SK-MEL-5 (cell line): ENCODE measurements at regions not wholly inside any gene's neighbourhood (a gene's known extent, or its start where the extent isn't known, plus 50 kb on each side); places are given as distances from the start of the nearest gene placed in this dataset.

Experiments used
- DNase-seq: peaks from one replicate; pipeline ENCODE4 v3.0.0-alpha.2; 2016; ENCODE audit warnings: low read depth, low spot score
- in situ Hi-C: cut with HindIII; loops from 2 replicates; pipeline ENCODE4 v1.10.0; 2016; ENCODE audit warnings: low sequenced_read_pairs, high pct_unique_total_duplicates, low pct_unique_long_range_greater_than_20kb

DNA sequence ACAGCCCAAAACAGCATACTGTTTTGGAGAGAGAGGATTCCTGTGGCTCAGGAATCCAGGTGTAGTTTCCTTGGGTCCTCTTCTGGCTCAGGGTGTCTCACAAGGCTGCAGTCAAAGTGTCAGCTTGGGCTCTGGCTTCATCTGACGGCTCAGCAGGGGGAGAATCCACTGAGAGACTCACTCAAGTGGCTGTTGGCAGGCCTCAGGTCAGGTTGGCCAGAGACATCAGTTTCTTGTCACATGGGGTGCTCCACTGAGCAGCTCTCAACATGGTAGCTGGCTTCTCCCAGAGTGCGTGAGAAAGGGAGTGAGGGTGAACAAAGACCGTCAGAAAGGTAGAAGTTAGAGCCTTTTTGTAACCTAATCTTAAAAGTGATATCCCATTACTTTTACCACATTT is 168.4 kb downstream of the SOCS6 start:
- no peak for DNase-seq
- in situ Hi-C loops: no loop called here

DNA sequence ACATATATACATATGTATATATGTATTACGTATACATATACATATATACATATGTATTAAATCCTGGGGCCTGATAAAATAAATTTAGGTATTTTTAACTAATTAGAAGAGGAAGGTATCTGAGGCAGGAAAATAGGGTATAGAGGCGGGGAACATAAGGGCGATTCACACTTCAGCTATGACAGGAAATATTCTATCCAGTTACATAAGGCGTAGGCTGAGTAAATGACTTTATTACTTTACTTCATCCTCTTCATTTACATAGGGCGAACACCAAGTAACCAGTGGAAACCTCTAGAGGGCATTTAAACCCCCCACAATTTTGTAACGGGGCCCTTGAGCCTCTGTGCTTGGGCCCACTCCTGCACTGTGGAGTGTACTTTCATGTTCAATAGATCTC is 167.5 kb downstream of the SOCS6 start:
- in situ Hi-C loops: no loop called here
- no peak for DNase-seq

DNA sequence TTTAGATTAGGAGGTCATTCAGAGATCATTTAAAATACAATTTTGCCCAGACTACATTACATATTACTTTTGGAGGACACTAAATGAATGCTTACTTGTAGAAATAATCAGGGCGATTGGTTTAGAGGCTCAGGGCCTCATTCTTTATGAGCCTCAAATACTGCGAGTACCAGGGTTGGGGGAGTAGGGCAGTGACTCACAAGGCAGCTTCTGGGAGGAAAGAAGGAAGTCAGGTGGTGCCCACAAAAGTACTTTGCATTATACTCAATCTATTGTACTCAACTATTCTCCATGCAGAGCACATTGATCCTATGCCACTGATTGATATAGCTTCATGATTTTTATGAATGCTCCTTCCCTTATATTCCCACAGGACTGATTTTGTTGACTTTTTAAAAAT is 166.9 kb downstream of the SOCS6 start:
- in situ Hi-C loops: no loop called here
- no peak for DNase-seq

DNA sequence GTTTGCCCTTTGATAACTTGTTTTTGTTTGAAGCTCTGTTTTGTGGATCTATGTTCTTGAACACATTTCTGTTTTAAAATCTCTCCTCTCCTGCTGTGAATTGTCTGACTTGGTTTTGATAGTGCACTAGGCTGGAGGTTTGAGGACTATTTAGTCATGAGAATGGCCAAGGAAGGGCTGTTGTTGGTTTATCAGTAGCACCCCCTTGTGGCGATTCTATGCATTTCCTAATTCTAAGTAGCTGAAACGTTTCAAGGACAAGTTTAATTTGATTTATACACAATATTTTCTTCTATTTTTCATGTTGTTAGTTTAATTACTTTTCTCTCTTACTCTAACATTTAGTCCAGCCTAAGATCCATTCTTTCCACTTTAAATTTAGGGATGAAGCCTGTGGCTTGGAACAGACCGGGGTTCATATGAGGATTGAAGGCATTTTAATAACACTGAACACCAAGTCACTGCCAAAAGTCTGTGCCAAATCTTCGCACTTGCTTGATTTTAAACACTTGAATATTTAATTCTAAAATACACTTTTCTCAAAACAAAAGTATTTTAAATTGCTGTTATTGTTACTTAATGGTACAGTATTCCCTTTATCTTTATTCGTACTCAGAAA is 166.0 kb downstream of the SOCS6 start:
- peak; percentile 76 for DNase-seq
- in situ Hi-C loops: no loop called here

DNA sequence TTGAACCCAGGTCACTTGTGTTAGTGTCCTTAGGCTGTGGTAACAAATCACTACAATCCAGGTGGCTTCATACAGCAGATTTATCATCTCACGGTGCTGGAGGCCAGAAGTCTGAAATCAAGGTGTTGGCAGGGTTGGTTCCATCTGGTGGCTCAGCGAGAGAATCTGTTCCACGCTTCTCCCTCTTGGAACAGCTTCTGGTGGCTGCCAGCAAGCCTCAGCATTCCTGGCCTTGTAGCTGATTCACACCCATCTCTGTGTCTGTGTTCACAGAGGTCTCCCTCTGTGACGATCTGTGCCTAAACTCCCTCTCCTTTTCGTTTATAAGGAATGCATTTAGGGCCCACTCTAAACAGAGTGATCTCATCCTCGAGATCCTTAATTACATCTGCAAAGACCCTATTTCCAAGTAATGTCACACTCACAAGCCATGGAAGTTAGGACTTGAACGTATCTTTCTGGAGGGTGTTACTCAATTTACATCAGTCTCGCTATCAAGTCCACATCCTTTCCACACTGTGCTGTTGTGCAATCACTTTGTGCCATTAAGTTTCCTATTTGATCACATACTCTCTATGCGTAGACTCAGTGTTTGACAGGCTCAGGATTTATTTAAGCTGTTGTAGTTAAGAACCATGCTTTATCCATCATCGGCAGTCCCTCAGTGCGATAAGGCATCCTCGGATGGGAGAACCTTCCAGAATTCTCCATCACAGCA is 164.4 kb downstream of the SOCS6 start:
- in situ Hi-C loops: no loop called here
- no peak for DNase-seq

DNA sequence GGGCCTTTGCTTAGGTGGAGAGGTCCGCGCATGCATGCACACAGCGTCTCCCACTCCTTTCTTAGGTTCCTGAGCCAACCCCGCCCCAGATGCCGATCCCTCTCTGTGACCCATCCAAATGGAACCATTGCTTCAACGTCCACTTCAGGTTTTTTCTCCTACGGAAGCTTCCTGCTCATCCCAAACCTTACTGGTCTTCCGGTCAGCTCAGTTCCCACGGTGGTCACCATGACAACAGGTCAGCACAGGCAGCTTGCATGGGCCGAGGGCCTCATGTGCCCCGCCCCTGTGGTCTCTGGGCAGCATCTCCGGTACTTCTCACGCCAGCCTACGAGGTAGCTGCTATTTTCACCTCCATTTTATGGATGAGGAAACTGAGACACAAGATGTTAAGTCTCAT is 163.7 kb downstream of the SOCS6 start:
- DNase-seq: no peak
- in situ Hi-C loops: no loop called here

DNA sequence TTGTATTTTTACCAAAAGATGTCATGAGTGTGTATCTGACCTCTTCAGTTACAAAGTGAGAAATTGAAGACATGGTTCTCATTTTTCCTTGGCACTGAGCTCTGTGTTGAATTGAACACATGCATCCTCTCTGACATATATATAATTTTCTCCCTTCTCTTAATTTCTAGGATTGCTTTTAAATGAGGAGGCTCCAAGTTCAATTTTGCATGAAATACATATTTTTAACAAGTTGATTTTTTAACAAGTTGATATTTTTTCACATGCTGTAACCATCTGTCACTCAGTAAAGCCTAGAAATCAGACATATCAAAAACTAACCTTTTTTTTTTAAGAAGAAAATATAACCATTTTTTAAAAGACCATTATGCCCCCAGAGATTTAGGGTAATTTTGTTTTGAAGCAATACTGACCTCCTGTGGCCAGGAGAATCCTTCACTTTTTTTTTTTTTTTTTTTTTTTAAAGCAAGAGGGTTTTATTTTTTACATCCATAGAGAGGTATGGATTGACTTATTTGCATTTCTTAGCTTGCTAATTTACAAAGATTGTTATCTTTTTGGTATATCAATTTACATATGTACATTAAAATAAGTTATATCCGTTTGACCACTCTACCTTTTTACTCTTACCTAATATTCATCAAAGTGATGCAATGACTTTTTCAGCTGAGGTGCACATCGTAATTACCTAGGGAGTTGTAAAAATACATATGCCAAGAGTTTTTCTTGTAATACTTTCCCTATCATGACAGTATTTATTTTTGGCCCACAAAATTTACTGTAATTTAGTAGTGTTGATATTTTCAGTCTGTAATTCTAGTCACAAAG is 161.8 kb downstream of the SOCS6 start:
- in situ Hi-C loops: no loop called here
- peak; percentile 38 for DNase-seq

DNA sequence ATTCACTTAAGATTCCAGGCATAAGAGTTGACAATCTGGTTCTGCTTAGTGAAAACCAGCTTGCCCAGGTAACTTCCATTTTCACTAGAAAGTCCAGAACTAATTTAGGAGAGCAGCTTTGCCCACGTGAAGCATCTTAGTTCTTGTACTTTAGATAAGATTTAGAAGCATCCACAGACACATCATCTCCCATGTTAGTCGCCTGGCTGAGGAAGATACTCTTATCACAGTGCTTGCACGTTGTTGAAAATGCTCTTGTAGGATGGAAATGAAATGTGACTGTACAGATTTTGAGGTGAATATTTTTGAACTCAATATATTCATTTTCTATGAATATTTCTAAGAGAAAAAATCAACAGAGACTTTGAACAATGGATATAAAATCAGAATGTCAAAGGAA is 159.7 kb downstream of the SOCS6 start:
- DNase-seq: no peak
- in situ Hi-C loops: no loop called here

DNA sequence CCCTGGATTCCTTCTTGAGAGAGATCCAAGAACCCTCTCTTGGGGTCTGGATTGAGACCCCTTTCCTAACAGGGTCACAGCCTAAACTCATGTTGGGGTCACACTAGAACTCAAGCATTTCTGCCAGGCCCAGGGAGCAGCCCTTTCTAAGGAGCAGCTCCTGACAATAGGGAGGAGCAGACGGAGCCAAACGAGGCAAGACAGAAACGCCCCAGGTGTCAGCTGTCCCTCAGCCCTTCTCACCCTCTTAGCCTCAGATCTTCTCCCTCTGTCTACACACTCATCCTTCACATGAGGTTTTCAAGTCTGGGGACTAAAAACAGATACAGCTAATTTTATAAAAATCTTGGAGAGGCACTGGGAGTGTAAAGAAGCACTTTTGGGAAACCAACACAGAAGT is 157.2 kb downstream of the SOCS6 start:
- in situ Hi-C loops: no loop called here
- no peak for DNase-seq

DNA sequence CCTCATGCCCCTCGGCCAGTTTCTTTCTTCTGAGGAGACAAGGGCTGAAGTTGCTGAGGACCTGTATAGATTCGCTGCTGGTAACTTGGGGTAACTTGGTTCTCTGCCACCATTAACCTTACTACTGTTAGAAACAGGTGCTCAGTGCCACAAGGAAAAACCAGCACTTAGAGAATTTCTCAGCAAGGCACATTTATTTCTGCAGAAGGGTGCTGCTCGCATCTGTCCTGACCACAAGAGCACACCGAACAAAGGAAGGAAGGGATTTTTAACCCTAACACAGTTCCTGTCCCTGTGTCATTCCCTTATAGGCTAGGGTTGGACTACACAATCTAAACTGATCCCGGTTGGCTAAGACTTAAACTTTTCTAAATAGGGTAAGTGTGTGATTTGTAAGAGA is 154.1 kb downstream of the SOCS6 start:
- in situ Hi-C loops: no loop called here
- no peak for DNase-seq

DNA sequence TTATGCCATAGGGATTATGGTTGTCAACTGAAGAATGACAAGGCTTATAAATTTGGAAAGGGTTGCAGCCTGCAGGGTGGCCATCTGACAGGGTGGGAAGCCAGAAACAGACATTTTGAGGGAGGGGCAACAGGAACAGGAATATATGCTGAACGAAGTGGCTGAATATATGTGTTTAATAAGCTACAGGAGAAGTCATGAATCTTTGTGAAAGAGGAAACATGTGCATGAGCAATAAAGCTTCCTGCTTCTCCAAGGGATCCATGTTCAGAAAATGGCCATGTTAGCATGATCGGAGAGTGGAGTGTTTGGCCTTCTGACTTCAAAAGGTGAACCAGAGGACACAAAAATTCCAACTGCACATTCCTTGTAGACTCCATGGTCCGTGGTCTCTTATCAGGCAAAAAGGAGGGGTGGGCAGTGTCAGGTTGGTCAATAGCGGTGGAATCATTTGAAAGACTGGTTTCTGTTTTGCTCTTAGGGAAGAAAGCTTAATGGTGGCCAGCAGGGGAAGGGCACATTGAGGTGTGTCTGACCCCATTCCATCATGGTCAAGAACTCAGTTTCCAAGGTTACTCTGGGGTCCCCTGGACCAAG is 144.1 kb downstream of the SOCS6 start:
- DNase-seq: no peak
- in situ Hi-C loops: no loop called here

DNA sequence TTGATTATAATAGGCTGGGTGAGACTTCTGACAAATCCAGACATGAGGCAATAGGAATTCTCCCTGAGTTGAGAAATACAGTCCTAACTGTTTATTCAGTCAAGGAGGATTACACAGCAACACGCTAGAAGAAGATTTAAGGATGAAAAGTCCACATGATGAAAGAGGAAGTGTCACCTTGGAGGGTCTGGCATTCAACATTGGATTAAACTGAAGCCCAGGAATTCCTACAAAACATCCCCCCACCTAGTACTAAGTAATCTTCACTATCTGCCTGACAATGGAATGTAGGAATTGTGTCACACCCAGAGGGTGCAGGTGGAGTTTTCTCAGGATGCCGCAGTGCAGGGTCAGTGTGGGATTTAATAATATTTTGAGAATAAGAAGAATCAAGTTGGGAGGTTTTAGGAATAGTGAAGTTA is 142.4 kb downstream of the SOCS6 start:
- in situ Hi-C loops: no loop called here
- no peak for DNase-seq

DNA sequence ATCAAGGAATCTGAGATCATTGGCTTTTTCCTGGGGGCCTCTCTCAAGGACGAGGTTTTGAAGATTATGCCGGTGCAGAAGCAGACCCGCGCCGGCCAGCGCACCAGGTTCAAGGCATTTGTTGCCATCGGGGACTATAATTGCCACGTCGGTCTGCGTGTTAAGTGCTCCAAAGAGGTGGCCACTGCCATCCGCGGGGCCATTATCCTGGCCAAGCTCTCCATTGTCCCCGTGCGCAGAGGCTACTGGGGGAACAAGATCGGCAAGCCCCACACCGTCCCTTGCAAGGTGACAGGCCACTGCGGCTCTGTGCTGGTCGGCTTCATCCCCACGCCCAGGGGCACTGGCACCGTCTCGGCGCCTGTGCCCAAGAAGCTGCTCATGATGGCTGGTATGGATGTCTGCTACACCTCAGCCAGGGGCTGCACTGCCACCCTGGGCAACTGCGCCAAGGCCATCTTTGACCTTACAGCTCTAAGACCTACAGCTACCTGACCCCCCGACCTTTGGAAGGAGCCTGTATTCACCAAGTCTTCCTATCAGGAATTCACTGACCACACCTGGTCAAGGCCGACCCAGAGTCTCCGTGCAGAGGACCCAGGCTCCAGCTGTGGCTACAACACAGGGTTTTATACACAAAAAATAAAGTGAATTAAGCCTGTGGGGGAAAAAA is 141.8 kb downstream of the SOCS6 start:
- DNase-seq: no peak
- in situ Hi-C loops: no loop called here

DNA sequence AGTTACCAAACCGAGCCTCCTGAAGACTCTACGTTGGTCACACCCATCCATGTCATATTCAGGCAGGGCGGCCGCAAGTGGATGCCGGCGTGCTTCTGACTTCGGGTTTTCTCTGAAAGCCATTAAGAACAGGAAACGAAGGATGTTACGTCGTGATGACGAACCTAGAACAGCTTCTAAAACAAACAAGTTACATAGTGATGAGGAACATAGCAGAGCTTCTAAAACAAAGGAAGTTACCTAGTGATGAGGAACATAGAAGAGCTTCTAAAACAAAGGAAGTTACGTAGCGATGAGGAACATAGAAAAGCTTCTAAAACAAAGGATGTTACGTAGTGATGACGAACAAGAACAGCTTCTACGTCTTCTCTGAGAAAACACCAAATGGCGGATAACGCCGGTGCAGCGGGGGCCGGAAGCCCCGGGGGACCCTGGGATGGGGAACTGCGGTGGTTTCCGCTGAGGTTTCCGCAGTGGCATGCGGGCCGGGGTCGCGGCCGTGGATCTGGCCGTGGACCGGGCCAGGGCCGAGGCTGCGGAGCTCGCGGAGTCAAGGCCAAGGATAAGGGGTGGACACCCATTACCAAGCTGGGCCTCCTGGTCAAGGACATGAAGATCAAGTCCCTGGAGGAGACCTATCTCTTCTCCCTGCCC is 141.1 kb downstream of the SOCS6 start:
- DNase-seq: no peak
- in situ Hi-C loops: no loop called here

DNA sequence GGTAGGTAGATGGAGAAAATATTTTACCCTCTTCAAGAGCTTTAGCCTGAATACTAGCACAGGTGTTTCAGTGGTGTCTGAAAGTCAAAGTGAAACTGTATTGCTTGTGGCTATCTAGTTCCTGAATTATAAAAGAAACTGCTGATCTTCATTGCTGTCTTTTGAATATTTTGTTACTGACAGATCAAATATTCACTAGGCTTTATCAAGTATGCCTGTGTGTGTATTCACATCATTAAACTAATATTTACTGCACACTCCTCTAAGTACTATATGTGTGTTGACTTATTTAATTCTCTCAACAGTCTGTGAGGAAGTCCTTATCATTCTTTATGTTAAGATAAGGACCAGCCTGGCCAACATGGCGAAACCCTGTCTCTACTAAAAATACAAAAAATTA is 139.6 kb downstream of the SOCS6 start:
- no peak for DNase-seq
- in situ Hi-C loops: no loop called here

DNA sequence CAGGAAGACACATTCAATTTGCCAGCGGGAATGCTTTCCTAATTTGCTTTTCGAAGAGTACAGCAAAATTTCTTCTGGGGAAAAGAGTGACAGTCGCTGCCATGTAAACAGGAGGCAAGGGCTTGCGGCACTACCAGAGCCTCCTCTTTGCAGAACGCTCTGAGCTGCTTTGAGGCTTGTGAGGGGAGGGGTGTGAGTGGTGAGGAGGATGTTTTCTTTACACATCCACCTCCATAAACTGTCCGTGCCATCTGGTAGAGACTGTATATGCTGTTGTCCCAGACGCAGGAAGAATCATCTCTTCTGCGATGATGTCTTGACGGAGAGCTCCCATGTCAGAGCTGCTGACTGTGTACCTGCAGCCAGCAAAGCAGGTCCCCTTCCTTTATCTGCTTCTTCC is 138.0 kb downstream of the SOCS6 start:
- no peak for DNase-seq
- in situ Hi-C loops: no loop called here

DNA sequence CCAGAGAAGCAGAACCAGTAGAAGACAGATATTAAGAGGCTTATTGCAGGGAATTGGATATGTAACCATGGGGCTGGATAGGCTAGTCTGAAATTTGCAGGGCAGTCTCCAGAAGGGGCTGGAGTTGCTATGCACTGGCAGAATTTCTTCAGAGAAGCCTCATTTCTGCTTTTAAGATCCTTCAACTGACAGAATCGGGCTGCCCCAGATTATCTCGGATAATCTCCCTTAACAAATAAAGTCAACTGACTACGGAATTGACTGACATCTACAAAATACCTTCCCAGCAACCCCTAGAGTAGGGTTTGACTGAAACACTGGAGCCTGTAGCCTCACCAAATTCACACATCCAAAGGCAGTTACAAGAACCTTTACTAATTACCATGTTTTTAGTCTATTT is 136.4 kb downstream of the SOCS6 start:
- in situ Hi-C loops: no loop called here
- no peak for DNase-seq

DNA sequence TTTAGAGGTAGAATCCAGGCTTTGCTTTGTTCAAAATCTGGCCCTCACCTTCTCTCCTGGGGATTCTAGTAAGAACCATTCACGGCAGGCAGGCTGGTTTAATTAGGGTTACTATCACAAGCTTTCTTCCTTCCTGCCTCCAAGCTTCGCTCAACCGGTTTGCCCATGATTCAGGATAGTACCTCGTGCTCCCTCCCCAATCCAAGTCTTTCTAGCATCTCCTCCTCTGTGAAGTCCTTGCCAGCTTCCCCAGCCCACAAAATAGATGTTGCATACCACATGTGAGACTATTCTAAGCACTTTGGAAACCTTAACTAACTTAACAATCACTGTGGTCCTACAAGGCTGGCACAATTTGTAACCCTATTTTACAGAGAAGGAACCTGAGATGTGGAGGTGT is 135.1 kb downstream of the SOCS6 start:
- in situ Hi-C loops: no loop called here
- no peak for DNase-seq
